ENCODE measurements at regions not wholly inside any gene's neighbourhood (a gene's known extent, or its start where the extent isn't known, plus 50 kb on each side); places are given as distances from the start of the nearest gene placed in this dataset.

- TF ChIP-seq CTCF (IDR thresholded peaks at IDR 0.05; ENCODE audit: insufficient read depth, low read length) (no peak), GABPA (IDR thresholded peaks at IDR 0.05; ENCODE audit: low read depth) (no peak), REST (IDR thresholded peaks at IDR 0.05; ENCODE audit: insufficient replicate concordance, low read depth) (no peak), SPI1 (IDR thresholded peaks at IDR 0.05; ENCODE audit: borderline replicate concordance, low read depth) (no peak), POLR2AphosphoS5 (IDR thresholded peaks at IDR 0.05; ENCODE audit: low read depth) (no peak)
Measured at GRCh38 chr16:88289968-88290401, 92.8 kb upstream of the ZNF469 start.
